CD4-positive, alpha-beta memory T cell (primary cell): ENCODE measurements at regions not wholly inside any gene's neighbourhood (a gene's known extent, or its start where the extent isn't known, plus 50 kb on each side); places are given as distances from the start of the nearest gene placed in this dataset.

ENCODE experiments used
- CTCF ChIA-PET: fragments of 350-600 bp; sonication (Branson Sonifier 250); formaldehyde crosslinking; loops from one replicate; lab custom pipeline; 2021; ENCODE audit warnings: inconsistent platforms; ENCODE audit not compliant: partially characterized antibody; lab: Charles Lee
- POLR2A ChIA-PET: fragments of 350-600 bp; sonication (Branson Sonifier 250); formaldehyde crosslinking; loops from one replicate; lab custom pipeline; 2021; ENCODE audit not compliant: partially characterized antibody; lab: Charles Lee
- DNase-seq, 5 donors: peaks; one replicate each; pipeline versions ENCODE4 v3.0.0 to v3.0.0-alpha.2; 2020 to 2022; ENCODE audit warnings: mixed read lengths in 1 of 5
- H3K27ac ChIP-seq: one replicate; pipeline ENCODE4 v1.7.0; 2013; ENCODE audit warnings: low read depth, low read length
- H3K27me3 ChIP-seq: 2 replicates; pipeline ENCODE4 v1.7.0; 2013; ENCODE audit warnings: mild to moderate bottlenecking, low read length, moderate library complexity; ENCODE audit not compliant: insufficient read depth
- H3K36me3 ChIP-seq: 2 replicates; pipeline ENCODE4 v1.7.0; 2013; ENCODE audit warnings: mild to moderate bottlenecking, low read length, moderate library complexity; ENCODE audit not compliant: insufficient read depth
- H3K4me1 ChIP-seq: 2 replicates; pipeline ENCODE4 v1.7.0; 2013; ENCODE audit warnings: mild to moderate bottlenecking, low read length, moderate library complexity; ENCODE audit not compliant: insufficient read depth
- H3K4me3 ChIP-seq, 2 donors: one replicate each; pipeline ENCODE4 v1.7.0; 2013; ENCODE audit warnings: low read length in 2 of 2, mild to moderate bottlenecking in 1 of 2
- H3K9me3 ChIP-seq, 2 donors: one replicate each; pipeline ENCODE4 v1.7.0; 2013; ENCODE audit warnings: low read length in 2 of 2, control low read depth in 1 of 2; ENCODE audit not compliant: control insufficient read depth in 1 of 2
- H3K27ac Mint-ChIP-seq, 7 donors: one replicate each; pipeline ENCODE4 v1.8.0; 2020 to 2021; ENCODE audit warnings: mixed read lengths in 7 of 7, mild to moderate bottlenecking in 6 of 7, inconsistent platforms in 3 of 7, moderate library complexity in 3 of 7
- H3K27me3 Mint-ChIP-seq, 2 donors: one replicate each; pipeline ENCODE4 v1.8.0; 2020 to 2021; ENCODE audit warnings: mixed read lengths in 2 of 2
- H3K36me3 Mint-ChIP-seq, 2 donors: one replicate each; pipeline ENCODE4 v1.8.0; 2020 to 2021; ENCODE audit warnings: mixed read lengths in 2 of 2, inconsistent platforms in 1 of 2, mild to moderate bottlenecking in 1 of 2
- H3K4me1 Mint-ChIP-seq, 4 donors: one replicate each; pipeline ENCODE4 v1.8.0; 2020 to 2021; ENCODE audit warnings: mixed read lengths in 4 of 4, mild to moderate bottlenecking in 1 of 4
- H3K4me3 Mint-ChIP-seq, 8 donors: one replicate each; pipeline ENCODE4 v1.8.0; 2020 to 2021; ENCODE audit warnings: mixed read lengths in 8 of 8, mild to moderate bottlenecking in 7 of 8, moderate library complexity in 6 of 8, inconsistent platforms in 3 of 8
- H3K9me3 Mint-ChIP-seq, 8 donors: one replicate each; pipeline ENCODE4 v1.8.0; 2020 to 2021; ENCODE audit warnings: mixed read lengths in 8 of 8, mild to moderate bottlenecking in 5 of 8, inconsistent platforms in 3 of 8, moderate library complexity in 1 of 8
- intact Hi-C: fragments of 100-400 bp; cut with micrococcal nuclease; formaldehyde crosslinking; loops from one replicate; pipeline ENCODE4 v1.15.1; 2023

DNA sequence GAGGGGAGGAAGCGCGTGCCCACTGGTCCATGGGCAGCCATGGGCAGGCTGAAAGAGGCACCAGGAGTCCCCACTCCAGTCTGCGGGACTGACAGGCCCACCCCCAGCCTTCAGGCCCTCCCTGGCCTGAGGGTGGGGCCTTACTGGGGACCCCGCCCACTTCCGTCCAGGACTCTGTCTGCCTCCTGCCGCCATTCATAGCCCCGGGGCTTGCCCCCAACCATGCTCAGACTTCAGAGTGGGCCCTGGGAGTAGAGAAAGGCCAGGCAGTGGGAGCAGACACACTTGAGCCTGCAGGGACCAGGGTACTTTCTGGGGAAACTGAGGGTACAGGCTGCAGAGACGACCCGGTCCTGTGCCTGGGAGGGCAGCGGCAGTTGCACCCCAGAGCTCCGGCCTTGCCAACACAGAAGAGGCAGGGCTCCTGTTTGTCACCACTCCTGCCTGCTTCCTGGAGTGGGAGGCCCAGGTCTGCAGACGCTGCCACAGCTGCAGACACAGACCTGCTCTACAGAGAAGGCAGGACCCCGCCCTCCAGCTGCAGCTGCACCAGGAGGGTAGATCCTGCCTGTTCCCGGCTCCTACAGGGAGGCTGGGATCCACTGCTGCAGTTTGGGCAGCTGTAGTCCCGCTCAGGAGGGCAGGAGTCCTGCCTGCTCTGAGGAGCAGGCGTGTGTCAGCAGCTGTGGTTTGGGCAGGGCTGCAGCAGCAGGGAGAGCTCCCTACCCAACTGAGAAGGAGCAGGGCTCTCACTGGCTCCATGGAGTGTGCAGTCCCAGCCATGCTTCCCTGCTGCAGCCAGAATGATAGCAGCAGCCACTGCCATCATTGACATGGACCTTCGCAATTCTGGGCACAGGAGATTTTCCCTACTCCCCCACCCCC lies 387.9 kb upstream of the ANO3 start:
- ChIA-PET CTCF (no interaction called here), POLR2A (no interaction called here)
- Mint-ChIP-seq H3K4me3 (no peak overlapping the region), H3K9me3 (peaks cover 3 to 18% (median 13%) of the 10 kb centered on the region in 8 donors), H3K27ac (no peak overlapping the region), H3K36me3 (no peaks in the 10 kb centered on the region), H3K27me3 (no peaks in the 10 kb centered on the region), H3K4me1 (no peaks in the 10 kb centered on the region)
- Histone ChIP-seq H3K27ac (no peak overlapping the region), H3K4me1 (no peaks in the 10 kb centered on the region), H3K4me3 (no peak overlapping the region), H3K27me3 (no peaks in the 10 kb centered on the region), H3K9me3 (no peaks in the 10 kb centered on the region), H3K36me3 (no peaks in the 10 kb centered on the region)
- intact Hi-C loops: no loop called here
- no peak for DNase-seq

DNA sequence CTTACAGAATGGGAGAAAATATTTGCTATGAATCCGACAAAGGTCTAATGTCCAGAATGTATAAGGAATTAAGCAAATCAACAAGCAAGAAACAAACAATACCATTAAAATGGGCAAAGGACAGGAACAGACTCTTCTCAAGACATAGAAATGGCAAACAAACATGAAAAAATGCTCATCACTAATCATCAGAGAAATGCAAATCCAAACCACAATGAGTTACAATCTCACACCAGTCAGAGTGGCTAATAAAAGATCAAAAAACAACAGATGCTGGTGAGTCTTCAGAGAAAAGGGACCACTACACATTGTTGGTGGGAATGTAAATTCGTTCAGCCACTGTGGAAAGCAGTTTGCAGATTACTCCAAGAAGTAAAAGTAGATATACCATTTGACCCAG lies 382.0 kb upstream of the ANO3 start:
- Mint-ChIP-seq H3K27me3 (no peaks in the 10 kb centered on the region), H3K4me3 (no peak overlapping the region), H3K27ac (no peak overlapping the region), H3K36me3 (no peaks in the 10 kb centered on the region), H3K4me1 (no peaks in the 10 kb centered on the region), H3K9me3 (peaks cover 5 to 21% (median 16%) of the 10 kb centered on the region in 8 donors)
- no peaks in the 10 kb centered on the region for H3K9me3 ChIP-seq
- no peaks in the 10 kb centered on the region for H3K4me1 ChIP-seq
- no peaks in the 10 kb centered on the region for H3K36me3 ChIP-seq
- CTCF ChIA-PET: no interaction called here
- no peak overlapping the region for H3K27ac ChIP-seq
- H3K27me3 ChIP-seq: no peaks in the 10 kb centered on the region
- DNase-seq: no peak
- no peak overlapping the region for H3K4me3 ChIP-seq
- POLR2A ChIA-PET: no interaction called here
- intact Hi-C loops: no loop called here

DNA sequence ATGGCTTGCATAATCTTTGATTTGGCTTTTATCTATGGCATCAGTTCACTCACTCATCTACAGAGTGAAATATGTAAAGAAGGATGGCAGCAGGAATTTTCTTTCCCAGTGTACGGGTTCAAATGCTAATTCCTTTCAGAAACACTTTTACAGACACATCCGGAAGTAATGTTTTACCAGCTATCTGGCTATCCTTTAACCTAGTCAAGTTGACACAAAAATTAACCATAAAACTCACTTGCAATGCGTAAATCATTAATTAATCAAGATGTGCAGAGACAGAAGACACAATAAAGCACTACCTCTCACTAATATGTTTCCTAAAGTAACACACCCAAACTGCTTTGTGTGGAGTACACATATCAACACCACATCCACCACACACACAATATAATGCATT lies 378.9 kb upstream of the ANO3 start:
- Mint-ChIP-seq H3K4me3 (no peak overlapping the region), H3K27ac (no peak overlapping the region), H3K36me3 (no peaks in the 10 kb centered on the region), H3K4me1 (no peaks in the 10 kb centered on the region), H3K9me3 (peaks cover 3 to 17% (median 6%) of the 10 kb centered on the region in 8 donors), H3K27me3 (no peaks in the 10 kb centered on the region)
- H3K4me1 ChIP-seq: no peaks in the 10 kb centered on the region
- ChIA-PET CTCF (no interaction called here), POLR2A (no interaction called here)
- intact Hi-C loops: no loop called here
- H3K27ac ChIP-seq: no peak overlapping the region
- DNase-seq: no peak
- no peaks in the 10 kb centered on the region for H3K9me3 ChIP-seq
- H3K27me3 ChIP-seq: no peaks in the 10 kb centered on the region
- no peak overlapping the region for H3K4me3 ChIP-seq
- no peaks in the 10 kb centered on the region for H3K36me3 ChIP-seq

DNA sequence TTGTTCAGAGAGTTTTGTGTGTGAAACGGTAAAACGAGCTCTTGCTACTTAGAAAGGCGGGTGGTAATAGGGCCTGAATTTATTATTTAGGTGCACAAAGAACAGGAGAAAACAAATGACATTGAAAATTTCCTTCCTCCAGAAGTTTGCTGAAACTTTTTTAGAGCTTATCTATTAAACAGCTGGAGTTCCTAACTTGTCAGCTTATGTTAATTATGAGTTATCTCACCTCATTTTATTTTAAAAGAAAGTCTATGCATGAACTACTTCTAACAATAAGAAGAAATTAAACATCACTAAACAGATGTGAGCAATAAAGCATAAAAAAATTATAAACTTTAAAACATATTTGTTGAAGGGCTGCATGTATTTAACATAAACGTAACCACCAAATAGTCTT lies 373.9 kb upstream of the ANO3 start:
- Histone ChIP-seq H3K27me3 (no peaks in the 10 kb centered on the region), H3K36me3 (no peaks in the 10 kb centered on the region), H3K9me3 (no peaks in the 10 kb centered on the region), H3K27ac (no peak overlapping the region), H3K4me1 (no peaks in the 10 kb centered on the region), H3K4me3 (no peak overlapping the region)
- Mint-ChIP-seq H3K27me3 (no peaks in the 10 kb centered on the region), H3K9me3 (peaks cover under 1 to 12% (median 9%) of the 10 kb centered on the region in 8 donors), H3K27ac (no peak overlapping the region), H3K4me3 (no peak overlapping the region), H3K36me3 (no peaks in the 10 kb centered on the region), H3K4me1 (no peaks in the 10 kb centered on the region)
- CTCF ChIA-PET: no interaction called here
- POLR2A ChIA-PET: no interaction called here
- DNase-seq: no peak
- intact Hi-C loops: no loop called here

DNA sequence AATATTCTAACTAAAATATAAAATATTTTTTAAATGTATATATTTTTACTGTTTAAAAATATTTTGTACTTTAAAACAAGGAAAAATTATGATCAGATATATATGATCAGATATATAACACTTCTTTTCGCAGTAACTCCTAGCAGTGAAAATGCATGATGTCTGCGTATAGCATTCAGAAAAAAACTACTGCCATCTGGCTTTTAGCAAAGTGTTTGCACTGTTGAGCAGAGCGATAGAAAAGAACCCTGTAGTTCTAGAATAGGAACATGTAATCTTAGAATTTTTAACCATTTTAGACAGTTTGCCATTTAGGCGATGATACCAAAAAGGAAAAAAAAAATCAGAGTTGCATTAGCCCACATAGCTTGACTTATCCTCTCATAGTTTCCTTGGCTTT lies 370.4 kb upstream of the ANO3 start:
- Mint-ChIP-seq H3K9me3 (peaks cover 0 to 11% (median 6%) of the 10 kb centered on the region in 8 donors), H3K27ac (no peak overlapping the region), H3K27me3 (no peaks in the 10 kb centered on the region), H3K36me3 (no peaks in the 10 kb centered on the region), H3K4me1 (no peaks in the 10 kb centered on the region), H3K4me3 (no peak overlapping the region)
- H3K4me3 ChIP-seq: no peak overlapping the region
- H3K9me3 ChIP-seq: no peaks in the 10 kb centered on the region
- ChIA-PET CTCF (no interaction called here), POLR2A (no interaction called here)
- no peak overlapping the region for H3K27ac ChIP-seq
- H3K36me3 ChIP-seq: no peaks in the 10 kb centered on the region
- H3K27me3 ChIP-seq: no peaks in the 10 kb centered on the region
- H3K4me1 ChIP-seq: no peaks in the 10 kb centered on the region
- DNase-seq: no peak
- intact Hi-C loops: no loop called here

DNA sequence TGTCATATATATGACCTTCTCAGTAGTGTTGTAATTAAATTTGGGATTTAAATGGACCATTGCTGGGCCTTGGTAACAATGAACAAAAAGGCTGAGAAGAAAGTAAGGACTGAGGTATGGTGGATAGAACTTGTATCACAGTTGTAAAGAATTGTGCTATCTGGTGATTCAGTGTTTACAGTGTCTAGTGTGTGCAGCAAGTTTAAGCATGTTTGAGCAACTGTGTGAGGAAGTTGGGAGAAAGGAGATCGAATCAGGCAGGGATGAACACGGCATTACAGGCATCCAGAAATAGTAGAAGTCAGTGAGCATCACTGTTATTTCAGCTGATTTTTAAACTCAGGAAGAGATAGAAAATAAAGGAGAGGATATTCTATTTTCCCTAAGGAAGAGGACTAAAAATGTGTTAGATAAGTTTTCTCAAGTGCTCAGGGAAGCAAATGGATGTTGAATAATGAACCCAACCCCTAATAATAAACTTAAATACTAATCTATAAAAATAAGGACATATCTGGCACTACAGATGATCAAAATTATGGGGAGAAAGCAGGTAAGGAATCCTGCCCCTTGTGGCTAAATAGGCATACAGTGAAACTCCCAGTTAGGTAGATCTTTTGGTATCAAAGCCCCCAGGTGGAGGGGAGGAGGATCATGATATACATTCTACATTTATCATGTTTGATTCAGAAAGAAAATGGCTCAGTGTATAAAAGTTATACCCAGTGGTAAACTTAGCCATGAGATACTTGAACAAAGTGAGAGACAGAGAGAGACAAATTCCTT lies 361.0 kb upstream of the ANO3 start:
- Mint-ChIP-seq H3K4me3 (no peak overlapping the region), H3K36me3 (no peaks in the 10 kb centered on the region), H3K9me3 (peaks cover 0 to 26% (median 9%) of the 10 kb centered on the region in 8 donors), H3K4me1 (no peaks in the 10 kb centered on the region), H3K27ac (no peak overlapping the region), H3K27me3 (no peaks in the 10 kb centered on the region)
- H3K36me3 ChIP-seq: no peaks in the 10 kb centered on the region
- H3K27me3 ChIP-seq: no peaks in the 10 kb centered on the region
- intact Hi-C loops: no loop called here
- no peaks in the 10 kb centered on the region for H3K9me3 ChIP-seq
- no peak overlapping the region for H3K4me3 ChIP-seq
- CTCF ChIA-PET: no interaction called here
- H3K27ac ChIP-seq: no peak overlapping the region
- DNase-seq: no peak
- no peaks in the 10 kb centered on the region for H3K4me1 ChIP-seq
- POLR2A ChIA-PET: no interaction called here

DNA sequence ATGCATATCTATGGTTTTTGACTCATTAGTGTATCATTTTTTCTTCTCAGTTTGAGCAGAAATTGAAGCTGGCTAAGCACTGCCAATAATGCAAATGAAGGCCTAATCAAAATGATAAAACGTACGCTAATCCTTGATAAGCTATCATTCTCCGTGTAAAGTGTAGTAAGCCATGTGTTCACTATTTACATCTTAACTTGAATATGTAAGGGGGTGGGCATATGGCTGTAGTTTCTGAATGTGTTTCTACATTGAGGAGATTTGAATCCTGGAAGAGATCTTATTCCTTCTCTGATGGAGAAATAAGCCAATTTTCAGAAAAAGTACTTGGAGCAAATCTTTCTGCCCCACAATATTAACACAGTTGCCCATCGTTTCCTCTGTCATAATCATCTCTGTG lies 351.8 kb upstream of the ANO3 start:
- POLR2A ChIA-PET: no interaction called here
- CTCF ChIA-PET: no interaction called here
- no peak overlapping the region for H3K4me3 Mint-ChIP-seq

More for the DNA sequence above, 351.8 kb upstream of the ANO3 start:
- no peaks in the 10 kb centered on the region for H3K4me1 Mint-ChIP-seq
- Histone ChIP-seq H3K36me3 (no peaks in the 10 kb centered on the region), H3K4me1 (no peaks in the 10 kb centered on the region), H3K9me3 (no peaks in the 10 kb centered on the region), H3K27ac (no peak overlapping the region), H3K27me3 (no peaks in the 10 kb centered on the region), H3K4me3 (no peak overlapping the region)
- no peaks in the 10 kb centered on the region for H3K36me3 Mint-ChIP-seq
- no peak for DNase-seq
- H3K27ac Mint-ChIP-seq: no peak overlapping the region
- no peaks in the 10 kb centered on the region for H3K27me3 Mint-ChIP-seq
- H3K9me3 Mint-ChIP-seq: peaks cover 0 to 21% (median 5%) of the 10 kb centered on the region in 8 donors
- intact Hi-C loops: no loop called here
